ENCODE measurements at regions not wholly inside any gene's neighbourhood (a gene's known extent, or its start where the extent isn't known, plus 50 kb on each side); places are given as distances from the start of the nearest gene placed in this dataset.
"Not testable (repeated sequence)": the region's sequence is repeated elsewhere in the genome, so short reads cannot be mapped to it uniquely, and the experiment has no call there.

DNA sequence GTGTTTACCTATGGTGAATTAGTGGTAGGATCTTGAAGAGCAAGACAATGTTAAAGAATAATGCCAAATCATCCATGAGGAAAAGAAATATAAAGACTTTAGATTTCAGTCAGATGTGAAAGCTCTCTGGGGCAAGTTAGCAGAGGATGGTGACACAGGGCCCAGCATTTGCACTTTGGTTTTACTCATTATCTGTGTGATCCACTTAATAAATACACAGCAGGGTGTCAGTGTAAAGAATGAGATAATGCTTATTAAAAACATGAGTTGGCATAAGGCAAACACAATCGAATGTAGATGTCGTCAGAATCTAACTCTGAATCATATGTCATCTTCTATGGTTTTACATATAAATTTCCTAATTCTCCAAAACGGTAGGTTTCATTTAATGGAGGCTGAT is 130.4 kb upstream of the PREP start:
- no peak overlapping the region for H3K4me3 Mint-ChIP-seq (ENCODE audit: low read depth)
- no peak for DNase-seq (ENCODE audit: low spot score, unreplicated experiment)
- TF ChIP-seq, protein P1, sequence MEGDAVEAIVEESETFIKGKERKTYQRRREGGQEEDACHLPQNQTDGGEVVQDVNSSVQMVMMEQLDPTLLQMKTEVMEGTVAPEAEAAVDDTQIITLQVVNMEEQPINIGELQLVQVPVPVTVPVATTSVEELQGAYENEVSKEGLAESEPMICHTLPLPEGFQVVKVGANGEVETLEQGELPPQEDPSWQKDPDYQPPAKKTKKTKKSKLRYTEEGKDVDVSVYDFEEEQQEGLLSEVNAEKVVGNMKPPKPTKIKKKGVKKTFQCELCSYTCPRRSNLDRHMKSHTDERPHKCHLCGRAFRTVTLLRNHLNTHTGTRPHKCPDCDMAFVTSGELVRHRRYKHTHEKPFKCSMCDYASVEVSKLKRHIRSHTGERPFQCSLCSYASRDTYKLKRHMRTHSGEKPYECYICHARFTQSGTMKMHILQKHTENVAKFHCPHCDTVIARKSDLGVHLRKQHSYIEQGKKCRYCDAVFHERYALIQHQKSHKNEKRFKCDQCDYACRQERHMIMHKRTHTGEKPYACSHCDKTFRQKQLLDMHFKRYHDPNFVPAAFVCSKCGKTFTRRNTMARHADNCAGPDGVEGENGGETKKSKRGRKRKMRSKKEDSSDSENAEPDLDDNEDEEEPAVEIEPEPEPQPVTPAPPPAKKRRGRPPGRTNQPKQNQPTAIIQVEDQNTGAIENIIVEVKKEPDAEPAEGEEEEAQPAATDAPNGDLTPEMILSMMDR (IDR thresholded peaks at IDR 0.05; ENCODE audit: unreplicated experiment): no peak
- H3K4me1 Mint-ChIP-seq (ENCODE audit: low read depth): no peaks in the 10 kb centered on the region
- H3K36me3 Mint-ChIP-seq (ENCODE audit: insufficient read depth): no peaks in the 10 kb centered on the region
- no peak overlapping the region for H3K27ac Mint-ChIP-seq
- H3K9me3 Mint-ChIP-seq (ENCODE audit: low read depth): no peaks in the 10 kb centered on the region
- H3K27me3 Mint-ChIP-seq: peaks cover 7% of the 10 kb centered on the region

GRCh38 chr6:105526225-105526872 is 123.5 kb upstream of the PREP start:
- H3K4me1 Mint-ChIP-seq (ENCODE audit: low read depth): no peaks in the 10 kb centered on the region
- no peaks in the 10 kb centered on the region for H3K36me3 Mint-ChIP-seq (ENCODE audit: insufficient read depth)
- H3K27ac Mint-ChIP-seq: no peak overlapping the region
- H3K9me3 Mint-ChIP-seq (ENCODE audit: low read depth): no peaks in the 10 kb centered on the region
- H3K27me3 Mint-ChIP-seq: peaks cover 5% of the 10 kb centered on the region
- no peak overlapping the region for H3K4me3 Mint-ChIP-seq (ENCODE audit: low read depth)
- DNase-seq (ENCODE audit: low spot score, unreplicated experiment): no peak
- TF ChIP-seq, protein P1 (IDR thresholded peaks at IDR 0.05; ENCODE audit: unreplicated experiment): no peak

DNA sequence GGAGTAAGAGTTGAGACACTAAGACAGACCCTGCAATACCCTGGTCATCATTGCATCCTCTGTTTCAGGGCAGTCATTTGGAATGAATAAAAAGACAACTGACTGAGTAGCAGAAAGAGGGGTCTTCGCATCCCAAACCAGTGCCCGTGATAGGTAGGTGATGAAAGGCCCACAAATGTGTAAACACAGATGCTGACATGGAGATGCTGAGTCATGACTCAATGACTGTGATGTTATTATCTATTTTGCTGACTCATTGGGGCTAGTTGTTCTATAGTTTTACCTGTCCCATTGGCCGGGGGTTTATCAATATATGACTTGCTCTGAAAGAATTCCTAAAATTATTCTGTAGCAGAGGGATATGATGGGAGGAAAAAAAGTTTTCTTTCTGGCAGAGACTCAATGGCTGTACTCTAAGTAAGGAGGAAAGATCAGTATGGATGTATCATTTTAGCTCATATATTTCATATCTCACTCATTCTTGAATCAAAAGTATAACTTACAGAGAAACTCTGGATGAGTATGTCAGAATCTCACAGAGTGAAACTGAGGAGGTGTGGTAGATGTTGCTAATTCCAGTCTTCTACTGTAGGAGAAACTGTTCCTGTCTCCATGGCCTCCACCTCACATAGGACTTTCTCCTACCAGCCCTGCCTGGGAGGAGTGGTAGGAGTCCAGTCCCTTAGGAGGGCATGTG is 119.9 kb upstream of the PREP start:
- TF ChIP-seq, protein P1 (IDR thresholded peaks at IDR 0.05; ENCODE audit: unreplicated experiment): no peak
- Mint-ChIP-seq H3K4me3 (ENCODE audit: low read depth) (no peak overlapping the region), H3K27me3 (peaks cover 5% of the 10 kb centered on the region), H3K4me1 (ENCODE audit: low read depth) (no peaks in the 10 kb centered on the region), H3K36me3 (ENCODE audit: insufficient read depth) (no peaks in the 10 kb centered on the region), H3K27ac (no peak overlapping the region), H3K9me3 (ENCODE audit: low read depth) (peaks cover 5% of the 10 kb centered on the region)
- DNase-seq (ENCODE audit: low spot score, unreplicated experiment): no peak

- Mint-ChIP-seq H3K27me3 (peaks cover 5% of the 10 kb centered on the region), H3K36me3 (ENCODE audit: insufficient read depth) (no peaks in the 10 kb centered on the region), H3K9me3 (ENCODE audit: low read depth) (peaks cover 5% of the 10 kb centered on the region), H3K4me3 (ENCODE audit: low read depth) (no peak overlapping the region), H3K4me1 (ENCODE audit: low read depth) (no peaks in the 10 kb centered on the region), H3K27ac (no peak overlapping the region)
- TF ChIP-seq, protein P1 (IDR thresholded peaks at IDR 0.05; ENCODE audit: unreplicated experiment): no peak
- no peak for DNase-seq (ENCODE audit: low spot score, unreplicated experiment)
Measured at GRCh38 chr6:105519954-105520353, 117.1 kb upstream of the PREP start.

- H3K4me1 Mint-ChIP-seq (ENCODE audit: low read depth); H3K27me3 Mint-ChIP-seq; DNase-seq (ENCODE audit: low spot score, unreplicated experiment); H3K9me3 Mint-ChIP-seq (ENCODE audit: low read depth); H3K4me3 Mint-ChIP-seq (ENCODE audit: low read depth); H3K27ac Mint-ChIP-seq; H3K36me3 Mint-ChIP-seq (ENCODE audit: insufficient read depth): not testable (repeated sequence)
Measured at GRCh38 chr6:105518993-105519392, 116.1 kb upstream of the PREP start.

DNA sequence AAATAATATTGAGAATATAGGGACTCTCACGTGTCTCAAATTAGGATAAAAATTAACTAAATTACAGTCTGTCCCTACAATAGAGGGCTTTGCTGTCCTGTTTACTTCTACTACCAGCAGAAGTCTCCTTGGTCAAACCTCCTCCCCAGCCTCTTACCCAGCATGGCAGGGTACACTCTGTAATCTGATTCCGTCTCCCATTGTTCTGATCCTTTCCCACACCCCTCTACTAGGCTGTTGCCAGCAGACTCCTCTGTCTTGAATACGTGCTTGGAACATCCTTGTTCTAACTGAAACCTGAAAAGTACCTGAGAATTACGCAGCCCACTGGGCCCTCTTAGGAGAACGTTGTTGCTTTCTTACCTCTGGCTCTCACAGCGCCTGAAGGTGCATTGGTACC is 112.2 kb upstream of the PREP start:
- Mint-ChIP-seq H3K27ac (no peak overlapping the region), H3K9me3 (ENCODE audit: low read depth) (peaks cover 5% of the 10 kb centered on the region), H3K27me3 (peaks cover 10% of the 10 kb centered on the region)

More for the DNA sequence above, 112.2 kb upstream of the PREP start:
- TF ChIP-seq, protein P1 (IDR thresholded peaks at IDR 0.05; ENCODE audit: unreplicated experiment): no peak
- Mint-ChIP-seq H3K36me3 (ENCODE audit: insufficient read depth) (no peaks in the 10 kb centered on the region), H3K4me1 (ENCODE audit: low read depth) (no peaks in the 10 kb centered on the region), H3K4me3 (ENCODE audit: low read depth) (no peak overlapping the region)
- no peak for DNase-seq (ENCODE audit: low spot score, unreplicated experiment)
